Left lung (tissue), 4 donors: ENCODE measurements at regions not wholly inside any gene's neighbourhood (a gene's known extent, or its start where the extent isn't known, plus 50 kb on each side); places are given as distances from the start of the nearest gene placed in this dataset.
"Not testable (repeated sequence)": the region's sequence is repeated elsewhere in the genome, so short reads cannot be mapped to it uniquely, and the experiment has no call there.

ENCODE experiments used
- ATAC-seq: fragments of 200-7000 bp; cut with Tn5 transposase; one replicate; pipeline ENCODE4 v1.9.1; 2020; ENCODE audit warnings: moderate library complexity
- DNase-seq, 4 donors: peaks; one replicate each; pipeline ENCODE4 v3.0.0-alpha.2; 2013 to 2020
- H3K27ac ChIP-seq, 2 donors: fragments of 200-600 bp; sonication (generic) in 1 of 2; one replicate each; pipeline versions ENCODE4 v1.5.0 to v1.8.0; 2020 to 2021
- H3K27me3 ChIP-seq, 2 donors: fragments of 200-600 bp; sonication (generic) in 1 of 2; one replicate each; pipeline versions ENCODE4 v1.5.0 to v1.8.0; 2020 to 2021
- H3K36me3 ChIP-seq, 2 donors: fragments of 200-600 bp; sonication (generic) in 1 of 2; one replicate each; pipeline versions ENCODE4 v1.5.0 to v1.8.0; 2020 to 2021
- H3K4me1 ChIP-seq, 2 donors: fragments of 200-600 bp; one replicate each; pipeline ENCODE4 v1.8.0; 2021
- H3K4me3 ChIP-seq, 2 donors: fragments of 200-600 bp; sonication (generic) in 1 of 2; one replicate each; pipeline versions ENCODE4 v1.5.0 to v1.8.0; 2020 to 2021; ENCODE audit warnings: mild to moderate bottlenecking in 1 of 2
- H3K9me3 ChIP-seq, 2 donors: fragments of 200-600 bp; sonication (generic) in 1 of 2; one replicate each; pipeline versions ENCODE4 v1.5.0 to v1.8.0; 2020 to 2021
- CTCF ChIP-seq, 2 donors: fragments of 200-600 bp; sonication (generic) in 1 of 2; IDR thresholded peaks; one replicate each; pipeline versions ENCODE4 v1.5.0 to v1.8.0; 2021; ENCODE audit warnings: antibody characterized with exemption in 2 of 2
- intact Hi-C, 2 donors: fragments of 100-400 bp; cut with DNase I; formaldehyde crosslinking; loops; one replicate each; pipeline versions ENCODE4 v1.11.2 to v1.14.2; 2022
- donor health status: DM: no; HTN: yes; CAD: no.
- donor health status: DM: no; HTN: no; CAD: no.

GRCh38 chr9:2396622-2397285 lies 224.8 kb upstream of the VLDLR start:
- intact Hi-C loops: no loop called here

GRCh38 chr9:2397875-2398274 lies 223.7 kb upstream of the VLDLR start:
- H3K36me3 ChIP-seq, ATAC-seq, H3K27me3 ChIP-seq, H3K9me3 ChIP-seq, DNase-seq, intact Hi-C loops, H3K4me3 ChIP-seq, H3K4me1 ChIP-seq, H3K27ac ChIP-seq: not testable (repeated sequence)

More at GRCh38 chr9:2396622-2397285, 224.8 kb upstream of the VLDLR start:
- Histone ChIP-seq H3K4me3 (no peak overlapping the region), H3K9me3 (no peaks in the 10 kb centered on the region), H3K36me3 (no peaks in the 10 kb centered on the region), H3K27ac (no peak overlapping the region), H3K4me1 (no peaks in the 10 kb centered on the region), H3K27me3 (no peaks in the 10 kb centered on the region)
- ATAC-seq: no peak
- TF ChIP-seq CTCF (IDR thresholded peaks at IDR 0.05): no peak
- DNase-seq: no peak

- intact Hi-C loops, H3K27me3 ChIP-seq, H3K36me3 ChIP-seq, H3K4me1 ChIP-seq, DNase-seq, H3K27ac ChIP-seq, H3K4me3 ChIP-seq, ATAC-seq: not testable (repeated sequence)
- peaks cover 0 to 14% of the 10 kb centered on the region in 2 donors for H3K9me3 ChIP-seq
Observed at GRCh38 chr9:2401746-2402145, 219.8 kb upstream of the VLDLR start.

GRCh38 chr9:2403701-2404100 lies 217.9 kb upstream of the VLDLR start:
- no peak for ATAC-seq
- no peak for TF ChIP-seq CTCF (IDR thresholded peaks at IDR 0.05)
- H3K27me3 ChIP-seq: no peaks in the 10 kb centered on the region
- no peak overlapping the region for H3K27ac ChIP-seq
- intact Hi-C loops: no loop called here
- no peaks in the 10 kb centered on the region for H3K36me3 ChIP-seq
- DNase-seq: no peak
- no peak overlapping the region for H3K4me3 ChIP-seq
- H3K9me3 ChIP-seq: peaks cover 0 to 14% of the 10 kb centered on the region in 2 donors
- no peaks in the 10 kb centered on the region for H3K4me1 ChIP-seq

GRCh38 chr9:2406252-2406651 lies 215.3 kb upstream of the VLDLR start:
- H3K36me3 ChIP-seq: no peaks in the 10 kb centered on the region
- no peaks in the 10 kb centered on the region for H3K27me3 ChIP-seq
- no peak for ATAC-seq
- H3K9me3 ChIP-seq: peaks cover 0 to 14% of the 10 kb centered on the region in 2 donors
- no peak for TF ChIP-seq CTCF (IDR thresholded peaks at IDR 0.05)
- intact Hi-C loops: no loop called here
- peak in 1 of 4 donors; percentile 67 for DNase-seq
- H3K27ac ChIP-seq: no peak overlapping the region
- no peak overlapping the region for H3K4me3 ChIP-seq
- no peaks in the 10 kb centered on the region for H3K4me1 ChIP-seq

- no peak for TF ChIP-seq CTCF (IDR thresholded peaks at IDR 0.05)
- no peak for ATAC-seq
- Histone ChIP-seq H3K36me3 (no peaks in the 10 kb centered on the region), H3K27me3 (no peaks in the 10 kb centered on the region), H3K9me3 (peaks cover 0 to 14% of the 10 kb centered on the region in 2 donors), H3K4me1 (no peaks in the 10 kb centered on the region), H3K4me3 (no peak overlapping the region), H3K27ac (no peak overlapping the region)
- intact Hi-C loops: no loop called here
- DNase-seq: peak in 1 of 4 donors; percentile 53
Observed at GRCh38 chr9:2407450-2407849, 214.1 kb upstream of the VLDLR start.
